PFSK-1 (cell line): ENCODE measurements at regions not wholly inside any gene's neighbourhood (a gene's known extent, or its start where the extent isn't known, plus 50 kb on each side); places are given as distances from the start of the nearest gene placed in this dataset.

Experiments
- POLR2AphosphoS5 ChIP-seq: IDR thresholded peaks from 2 replicates; pipeline ENCODE4 v1.6.1; 2012; ENCODE audit warnings: low read depth, mild to moderate bottlenecking, control low read depth, low read length, moderate library complexity
- TAF1 ChIP-seq: IDR thresholded peaks from 2 replicates; pipeline ENCODE4 v1.6.1; 2012; ENCODE audit warnings: low read length, control low read depth, borderline replicate concordance; ENCODE audit not compliant: insufficient read depth
- TF ChIP-seq, protein P1 (sequence below), 2 experiments: IDR thresholded peaks; 2 replicates each; pipeline versions ENCODE4 v1.6.1 to v1.8.0; 2011 to 2012; ENCODE audit warnings: low read depth in 2 of 2, low read length in 2 of 2, control low read depth in 1 of 2, inconsistent platforms in 1 of 2, mild to moderate bottlenecking in 1 of 2, moderate library complexity in 1 of 2; ENCODE audit not compliant: insufficient read depth in 1 of 2

DNA sequence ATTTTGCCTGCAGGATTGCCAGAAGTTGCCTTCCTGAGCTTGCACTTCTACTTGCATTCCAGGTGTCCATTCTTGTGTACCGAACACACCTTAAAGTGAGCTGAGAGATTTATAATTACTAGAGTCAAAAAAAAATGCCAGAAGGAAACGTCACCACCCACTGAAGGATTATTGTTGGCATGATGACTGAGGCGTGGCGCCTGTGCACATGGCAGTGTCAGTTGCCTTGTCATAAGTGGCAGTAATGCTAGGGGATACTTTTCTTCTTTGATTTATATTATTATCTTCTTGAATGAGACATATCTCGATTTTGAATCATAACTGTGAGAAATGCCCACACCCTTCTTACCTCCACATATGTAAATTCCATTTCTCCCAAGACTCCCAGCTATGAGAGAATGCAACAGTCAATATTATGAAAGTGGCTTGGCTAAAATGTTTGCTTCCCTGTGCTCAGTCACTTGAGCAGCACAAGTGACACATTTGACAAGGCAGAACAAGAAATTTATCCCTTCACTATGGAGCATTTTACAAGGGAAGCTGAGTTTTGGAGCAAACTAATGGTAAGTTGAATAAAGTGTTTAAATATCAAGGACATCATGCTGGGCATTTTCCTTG lies 149.5 kb upstream of the SASH1 start:
- TF ChIP-seq, protein P1, sequence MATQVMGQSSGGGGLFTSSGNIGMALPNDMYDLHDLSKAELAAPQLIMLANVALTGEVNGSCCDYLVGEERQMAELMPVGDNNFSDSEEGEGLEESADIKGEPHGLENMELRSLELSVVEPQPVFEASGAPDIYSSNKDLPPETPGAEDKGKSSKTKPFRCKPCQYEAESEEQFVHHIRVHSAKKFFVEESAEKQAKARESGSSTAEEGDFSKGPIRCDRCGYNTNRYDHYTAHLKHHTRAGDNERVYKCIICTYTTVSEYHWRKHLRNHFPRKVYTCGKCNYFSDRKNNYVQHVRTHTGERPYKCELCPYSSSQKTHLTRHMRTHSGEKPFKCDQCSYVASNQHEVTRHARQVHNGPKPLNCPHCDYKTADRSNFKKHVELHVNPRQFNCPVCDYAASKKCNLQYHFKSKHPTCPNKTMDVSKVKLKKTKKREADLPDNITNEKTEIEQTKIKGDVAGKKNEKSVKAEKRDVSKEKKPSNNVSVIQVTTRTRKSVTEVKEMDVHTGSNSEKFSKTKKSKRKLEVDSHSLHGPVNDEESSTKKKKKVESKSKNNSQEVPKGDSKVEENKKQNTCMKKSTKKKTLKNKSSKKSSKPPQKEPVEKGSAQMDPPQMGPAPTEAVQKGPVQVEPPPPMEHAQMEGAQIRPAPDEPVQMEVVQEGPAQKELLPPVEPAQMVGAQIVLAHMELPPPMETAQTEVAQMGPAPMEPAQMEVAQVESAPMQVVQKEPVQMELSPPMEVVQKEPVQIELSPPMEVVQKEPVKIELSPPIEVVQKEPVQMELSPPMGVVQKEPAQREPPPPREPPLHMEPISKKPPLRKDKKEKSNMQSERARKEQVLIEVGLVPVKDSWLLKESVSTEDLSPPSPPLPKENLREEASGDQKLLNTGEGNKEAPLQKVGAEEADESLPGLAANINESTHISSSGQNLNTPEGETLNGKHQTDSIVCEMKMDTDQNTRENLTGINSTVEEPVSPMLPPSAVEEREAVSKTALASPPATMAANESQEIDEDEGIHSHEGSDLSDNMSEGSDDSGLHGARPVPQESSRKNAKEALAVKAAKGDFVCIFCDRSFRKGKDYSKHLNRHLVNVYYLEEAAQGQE (IDR thresholded peaks at IDR 0.05; ENCODE audit: insufficient read depth in 1 of 2, low read depth in 2 of 2, low read length in 2 of 2) = no peak
- no peak for TF ChIP-seq POLR2AphosphoS5
- no peak for TF ChIP-seq TAF1
